Suppressor macrophage treated with lipopolysaccharide for 4 hours (primary cell): ENCODE measurements at regions not wholly inside any gene's neighbourhood (a gene's known extent, or its start where the extent isn't known, plus 50 kb on each side); places are given as distances from the start of the nearest gene placed in this dataset.
"Not testable (repeated sequence)": the region's sequence is repeated elsewhere in the genome, so short reads cannot be mapped to it uniquely, and the experiment has no call there.

Experiments
- DNase-seq: peaks from one replicate; pipeline ENCODE4 v3.0.0-alpha.2; 2020

- no peak for DNase-seq
Observed at GRCh38 chr3:181518222-181518621, 193.5 kb upstream of the SOX2 start.

- DNase-seq = no peak
Observed at GRCh38 chr3:181512787-181513186, 198.9 kb upstream of the SOX2 start.

DNA sequence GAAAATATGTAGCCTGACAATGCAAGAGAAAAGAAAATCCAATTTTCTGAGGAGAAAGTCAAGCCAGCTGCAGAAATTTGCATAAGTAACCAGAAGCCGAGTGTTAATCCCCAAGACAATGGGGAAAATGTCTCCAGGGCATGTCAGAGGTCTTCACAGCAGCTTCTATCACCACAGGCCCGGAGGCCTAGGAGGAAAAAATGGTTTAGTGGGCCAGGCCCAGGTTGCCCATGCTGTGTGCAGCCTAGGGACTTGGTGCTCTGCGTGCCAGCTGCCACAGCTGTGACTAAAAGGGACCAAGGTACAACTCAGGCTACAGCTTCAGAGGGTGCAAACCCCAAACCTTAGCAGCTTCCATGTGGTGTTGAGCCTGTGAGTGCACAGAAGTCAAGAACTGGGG lies 201.2 kb upstream of the SOX2 start:
- DNase-seq = no peak

DNA sequence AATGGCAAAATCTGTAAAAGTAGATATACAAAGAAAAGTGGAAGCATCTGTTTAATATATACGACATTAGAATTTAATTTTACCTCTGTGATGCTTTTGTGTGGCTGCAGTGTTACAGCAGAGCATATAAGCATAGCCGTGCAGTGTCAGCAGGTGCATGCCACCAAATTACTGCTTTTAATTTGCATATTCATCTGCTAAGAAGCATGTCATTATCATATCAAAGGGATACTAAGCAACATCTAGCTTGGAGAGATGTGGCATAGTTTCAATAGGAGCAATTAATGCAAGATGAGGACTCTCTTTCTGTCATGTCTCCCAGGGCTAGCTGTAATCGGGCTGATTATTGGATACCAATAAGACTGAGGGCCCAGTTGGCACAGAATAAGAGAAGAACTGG lies 214.4 kb upstream of the SOX2 start:
- no peak for DNase-seq

DNA sequence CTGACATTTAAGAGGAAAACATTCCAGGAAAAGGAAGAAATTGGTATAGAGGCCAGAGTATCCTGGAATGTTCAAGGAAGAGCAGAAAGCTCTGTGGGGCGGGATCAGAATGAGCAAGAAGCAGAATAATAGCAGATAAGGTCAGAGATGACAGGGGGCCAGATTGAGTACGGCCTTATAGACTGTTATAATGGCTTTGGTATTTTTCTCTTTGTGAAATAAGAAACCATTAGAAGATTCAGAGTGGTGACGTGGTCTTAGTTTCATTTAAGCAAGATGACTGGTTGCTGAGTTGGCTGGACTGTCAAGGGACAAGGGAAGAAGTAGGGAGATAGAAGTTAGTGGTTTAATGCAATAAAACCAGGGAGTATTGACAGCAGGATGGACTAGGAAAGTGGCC lies 218.3 kb upstream of the SOX2 start:
- DNase-seq = no peak

DNA sequence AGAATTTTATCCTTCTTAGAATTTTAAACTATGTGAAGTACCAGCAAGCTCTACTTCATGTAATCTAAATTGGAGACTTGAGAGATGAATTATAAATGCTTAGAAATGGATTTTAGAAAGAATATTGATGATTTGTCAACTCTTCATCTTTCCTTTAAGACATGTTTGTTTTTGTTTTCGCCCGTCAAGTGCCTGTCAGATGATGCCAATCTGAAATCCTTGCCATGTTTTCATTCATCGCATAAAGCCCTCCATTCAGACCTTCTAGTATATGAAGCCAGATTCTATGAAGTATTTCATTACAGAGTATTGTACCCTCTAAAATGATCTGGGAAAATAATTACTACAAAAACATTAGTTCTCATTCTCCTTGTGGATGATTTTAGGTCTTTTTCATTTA lies 223.2 kb upstream of the SOX2 start:
- DNase-seq = no peak

- DNase-seq = no peak
Observed at GRCh38 chr3:181487236-181487978, 224.3 kb upstream of the SOX2 start.

- DNase-seq = no peak
Observed at GRCh38 chr3:181486141-181486885, 225.4 kb upstream of the SOX2 start.

DNA sequence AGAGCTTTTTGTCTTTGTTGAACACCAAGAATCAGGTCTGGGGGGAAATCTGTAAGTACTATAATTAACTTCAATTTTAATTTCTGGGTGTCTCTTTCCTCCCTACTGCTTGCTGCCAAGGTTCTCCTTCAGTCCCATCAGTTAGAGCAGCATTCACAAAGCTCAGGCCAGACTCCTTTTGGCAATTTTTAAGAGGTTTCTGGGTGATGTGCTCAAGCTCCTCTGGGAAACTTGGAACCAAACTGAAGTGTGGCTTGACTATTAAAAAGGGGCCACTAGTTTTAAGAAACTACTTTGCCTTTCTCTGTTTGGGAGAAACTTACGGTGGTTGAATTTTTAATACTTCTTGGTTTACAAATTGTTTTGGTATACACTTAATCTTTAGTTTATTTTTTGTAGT lies 227.7 kb upstream of the SOX2 start:
- DNase-seq = no peak

- not testable (repeated sequence) for DNase-seq
Observed at GRCh38 chr3:181475146-181475545, 236.6 kb upstream of the SOX2 start.

- DNase-seq = no peak
Observed at GRCh38 chr3:181470349-181470748, 241.4 kb upstream of the SOX2 start.

DNA sequence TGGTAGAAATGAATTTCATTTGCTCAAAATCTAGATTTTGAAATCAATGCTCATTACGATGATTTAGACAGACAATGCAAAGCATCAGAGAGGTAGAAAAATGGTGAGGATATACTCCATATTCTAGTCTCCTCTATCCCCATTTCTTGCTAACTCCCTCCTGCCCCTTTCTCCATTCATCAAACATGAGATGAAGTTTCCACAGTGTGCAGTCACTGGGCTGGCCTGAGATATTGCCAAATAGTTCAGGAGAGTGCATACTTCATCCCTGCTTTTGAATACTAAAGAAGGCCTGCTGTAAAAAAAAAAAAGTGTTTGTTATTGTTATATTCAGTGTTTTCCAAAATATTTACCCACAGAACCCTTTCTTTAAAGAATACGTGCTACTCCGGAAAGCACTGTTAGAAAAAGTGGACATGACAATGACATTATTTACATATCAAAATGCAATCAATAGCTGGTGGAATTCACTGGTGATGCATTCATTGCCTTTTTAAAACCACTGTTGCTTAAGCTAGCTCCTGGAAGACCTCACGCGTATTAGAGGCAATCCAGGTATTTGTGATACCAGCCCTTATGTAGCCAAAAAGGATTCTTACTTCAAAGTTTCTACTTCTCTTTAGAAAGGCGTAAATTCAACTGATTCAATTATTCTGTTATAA lies 247.6 kb upstream of the SOX2 start:
- DNase-seq = no peak

DNA sequence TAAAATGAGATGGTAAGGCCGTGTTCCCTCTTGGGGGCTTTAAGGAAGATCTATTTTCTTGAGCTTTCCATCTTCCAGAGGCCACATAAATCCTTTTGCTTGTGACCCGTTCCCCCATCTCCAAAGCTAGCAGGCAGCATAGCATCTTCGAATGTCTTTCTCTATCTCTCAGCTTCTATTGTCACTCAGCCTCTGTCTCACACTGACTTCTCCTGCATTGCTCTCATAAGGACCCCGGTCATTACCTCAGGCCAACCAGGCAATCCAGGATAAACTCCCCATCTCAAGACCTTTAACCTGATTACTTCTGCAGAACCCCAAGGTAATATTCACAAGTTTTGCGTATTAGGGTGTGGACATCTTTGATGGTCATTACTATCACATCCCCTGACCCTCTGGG lies 250.3 kb upstream of the SOX2 start:
- DNase-seq = no peak

GRCh38 chr3:181459516-181459915 lies 252.2 kb upstream of the SOX2 start:
- DNase-seq = no peak

- no peak for DNase-seq
Observed at GRCh38 chr3:181458857-181459256, 252.9 kb upstream of the SOX2 start.

- no peak for DNase-seq
Observed at GRCh38 chr3:181457756-181458155, 254.0 kb upstream of the SOX2 start.

DNA sequence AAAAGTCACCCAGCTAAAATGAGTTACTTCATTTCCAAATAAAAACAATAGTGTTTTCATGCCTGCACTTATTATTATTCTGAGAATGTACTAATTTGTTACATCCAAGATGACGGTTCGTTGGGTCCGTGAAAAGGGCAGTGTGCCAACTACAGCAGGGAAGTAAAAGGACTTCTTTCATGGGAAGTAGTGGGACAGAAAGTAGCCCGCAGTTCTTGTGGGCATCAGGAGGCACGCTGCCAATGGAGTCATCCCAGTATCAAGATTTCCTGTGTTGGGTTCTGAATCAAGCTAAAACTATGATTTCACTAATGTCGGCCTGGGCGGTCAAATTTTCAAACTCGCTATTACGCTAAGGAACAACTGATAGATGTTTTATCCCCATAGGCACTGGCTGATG lies 254.5 kb upstream of the SOX2 start:
- DNase-seq = no peak

DNA sequence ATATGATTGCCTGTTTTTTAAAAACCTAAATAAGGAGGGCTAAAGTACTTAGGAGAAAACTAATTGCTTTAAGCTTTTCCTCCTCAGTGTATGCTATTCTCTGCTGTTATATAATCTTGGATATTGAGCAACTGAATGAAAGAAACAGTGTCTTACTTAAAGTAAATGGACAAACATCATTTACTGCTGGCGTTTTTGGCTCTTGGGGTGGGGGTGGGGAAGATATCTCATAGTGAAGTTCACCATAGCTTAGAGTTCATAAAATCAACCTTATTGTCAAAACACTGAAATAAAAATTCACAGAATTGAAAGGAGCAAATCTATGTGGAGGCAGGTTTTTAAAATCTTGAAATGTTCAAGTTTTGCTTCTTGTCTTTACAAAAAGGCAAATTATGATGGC lies 256.4 kb upstream of the SOX2 start:
- no peak for DNase-seq

DNA sequence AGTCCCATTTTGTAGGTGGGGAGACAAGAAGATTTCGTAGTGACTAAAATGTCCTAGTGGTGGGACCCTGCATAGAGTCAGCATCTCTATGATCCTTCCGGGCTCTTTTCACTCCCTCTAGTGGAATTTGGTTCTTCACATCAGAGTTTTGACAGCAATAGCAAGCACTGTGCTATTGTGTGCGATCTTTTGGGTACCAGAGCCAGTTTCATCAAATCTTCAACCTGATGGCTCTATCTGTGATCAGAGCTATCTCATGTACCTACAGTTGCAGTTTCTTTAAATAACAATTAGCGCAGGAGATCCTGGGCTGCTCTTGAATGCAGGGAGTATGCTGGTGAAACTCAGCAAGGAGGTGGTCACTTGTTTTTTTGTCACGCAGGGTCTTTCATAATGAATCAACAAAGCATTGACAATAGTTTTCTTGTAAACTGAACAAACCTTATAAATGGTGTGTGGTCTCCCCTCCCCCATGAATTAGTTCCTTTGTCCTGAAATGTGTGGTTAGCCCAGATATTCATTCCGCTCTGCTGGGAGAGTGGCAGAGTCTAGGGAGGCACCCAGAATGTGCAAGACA lies 257.2 kb upstream of the SOX2 start:
- no peak for DNase-seq

GRCh38 chr3:181446741-181447140 lies 265.0 kb upstream of the SOX2 start:
- DNase-seq = no peak

- no peak for DNase-seq
Observed at GRCh38 chr3:181442066-181442465, 269.7 kb upstream of the SOX2 start.

DNA sequence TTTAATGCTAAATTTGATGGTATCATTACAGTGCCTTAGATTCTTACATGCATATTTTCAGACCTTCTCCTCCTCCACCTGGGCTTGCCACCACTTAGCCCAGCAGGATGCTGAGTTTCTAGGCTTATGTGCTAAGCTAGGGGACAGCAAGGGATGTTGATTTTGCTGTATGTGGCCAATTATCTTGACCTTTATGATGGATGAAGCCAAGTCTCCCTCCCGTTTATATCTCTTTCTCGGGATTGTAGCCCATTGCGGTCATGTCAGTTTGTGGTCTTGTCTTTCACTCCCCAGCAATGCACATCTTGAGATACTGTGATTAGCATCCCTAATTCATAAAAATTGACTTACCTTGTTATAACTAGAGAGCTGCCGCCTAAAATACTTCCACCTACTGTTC lies 278.7 kb upstream of the SOX2 start:
- DNase-seq = no peak

DNA sequence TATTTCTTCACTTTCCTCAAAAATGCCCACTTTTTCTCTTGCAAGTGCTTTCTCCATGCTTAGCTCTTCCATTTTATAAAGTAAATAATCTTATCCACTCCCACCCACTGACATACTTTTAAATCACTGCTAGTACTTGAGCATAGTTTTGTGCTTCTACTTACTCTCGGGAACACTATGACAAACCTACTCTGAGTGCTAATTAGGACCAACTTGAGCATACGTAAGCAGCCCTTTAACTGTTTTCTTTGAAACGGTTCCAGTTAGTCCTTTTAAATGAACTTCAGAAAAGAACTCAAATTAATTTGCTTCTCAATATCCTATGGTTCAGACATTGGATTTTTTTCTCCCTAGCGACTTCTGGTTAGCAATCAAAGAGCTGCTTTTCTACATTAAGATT lies 280.0 kb upstream of the SOX2 start:
- no peak for DNase-seq

- DNase-seq = no peak
Observed at GRCh38 chr3:181425074-181425473, 286.7 kb upstream of the SOX2 start.
